GM23338 (cell line): ENCODE measurements at regions not wholly inside any gene's neighbourhood (a gene's known extent, or its start where the extent isn't known, plus 50 kb on each side); places are given as distances from the start of the nearest gene placed in this dataset.

Experiments used
- EZH2 ChIP-seq: fragments of 200-600 bp; sonication (generic); IDR thresholded peaks from one replicate; pipeline ENCODE4 v1.8.0; 2017; ENCODE audit warnings: antibody characterized with exemption, mild to moderate bottlenecking, low read depth; ENCODE audit not compliant: unreplicated experiment
- POLR2AphosphoS5 ChIP-seq: IDR thresholded peaks from 2 replicates; pipeline ENCODE4 v1.6.1; 2016; ENCODE audit warnings: antibody characterized with exemption, low read depth
- TF ChIP-seq, protein P1 (sequence below), 2 experiments: fragments of 200-600 bp in 1 of 2; sonication (generic) in 1 of 2; conservative IDR thresholded peaks; 2 replicates each; pipeline versions ENCODE4 v1.5.1 to v1.6.1; 2016 to 2017; ENCODE audit warnings: antibody characterized with exemption in 2 of 2, low read depth in 2 of 2, mild to moderate bottlenecking in 2 of 2, moderate library complexity in 1 of 2

DNA sequence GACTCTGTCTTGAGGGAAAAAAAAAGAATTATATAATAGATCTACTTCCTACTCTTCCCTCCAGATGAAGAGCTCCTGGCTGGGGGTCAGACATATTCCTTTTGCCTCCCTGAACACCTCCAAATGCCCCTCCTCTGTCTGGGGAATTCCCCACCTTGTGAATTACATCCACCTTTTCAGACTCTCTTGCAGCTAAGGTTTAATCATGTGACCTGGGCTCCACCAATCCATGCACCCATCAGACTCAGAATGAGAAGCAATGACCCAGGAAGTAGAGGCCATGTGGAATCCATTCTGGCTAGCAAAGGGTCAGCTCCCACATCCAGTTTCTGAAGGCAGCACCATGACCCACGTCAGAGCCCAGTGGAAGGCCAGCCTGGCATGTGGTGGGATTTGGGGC is 93.6 kb upstream of the CUX1 start:
- TF ChIP-seq, protein P1, sequence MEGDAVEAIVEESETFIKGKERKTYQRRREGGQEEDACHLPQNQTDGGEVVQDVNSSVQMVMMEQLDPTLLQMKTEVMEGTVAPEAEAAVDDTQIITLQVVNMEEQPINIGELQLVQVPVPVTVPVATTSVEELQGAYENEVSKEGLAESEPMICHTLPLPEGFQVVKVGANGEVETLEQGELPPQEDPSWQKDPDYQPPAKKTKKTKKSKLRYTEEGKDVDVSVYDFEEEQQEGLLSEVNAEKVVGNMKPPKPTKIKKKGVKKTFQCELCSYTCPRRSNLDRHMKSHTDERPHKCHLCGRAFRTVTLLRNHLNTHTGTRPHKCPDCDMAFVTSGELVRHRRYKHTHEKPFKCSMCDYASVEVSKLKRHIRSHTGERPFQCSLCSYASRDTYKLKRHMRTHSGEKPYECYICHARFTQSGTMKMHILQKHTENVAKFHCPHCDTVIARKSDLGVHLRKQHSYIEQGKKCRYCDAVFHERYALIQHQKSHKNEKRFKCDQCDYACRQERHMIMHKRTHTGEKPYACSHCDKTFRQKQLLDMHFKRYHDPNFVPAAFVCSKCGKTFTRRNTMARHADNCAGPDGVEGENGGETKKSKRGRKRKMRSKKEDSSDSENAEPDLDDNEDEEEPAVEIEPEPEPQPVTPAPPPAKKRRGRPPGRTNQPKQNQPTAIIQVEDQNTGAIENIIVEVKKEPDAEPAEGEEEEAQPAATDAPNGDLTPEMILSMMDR (conservative IDR thresholded peaks at IDR 0.05; ENCODE audit: low read depth in 2 of 2) = no peak
- TF ChIP-seq POLR2AphosphoS5 (no peak), EZH2 (no peak)
